SK-N-SH (cell line): ENCODE measurements at regions not wholly inside any gene's neighbourhood (a gene's known extent, or its start where the extent isn't known, plus 50 kb on each side); places are given as distances from the start of the nearest gene placed in this dataset.
"Not testable (repeated sequence)": the region's sequence is repeated elsewhere in the genome, so short reads cannot be mapped to it uniquely, and the experiment has no call there.

Experiments
- CTCF ChIA-PET: fragments of 300-600, 350-600 bp; formaldehyde crosslinking; extraction: SDS; loops from one replicate; lab custom pipeline; 2021; lab: Yijun Ruan, JAX
- POLR2A ChIA-PET: fragments of 350-600 bp; sonication (Branson Sonifier 250); formaldehyde crosslinking; extraction: SDS; loops from one replicate; lab custom pipeline; 2020; ENCODE audit warnings: antibody characterized with exemption, inconsistent platforms; lab: Yijun Ruan, JAX
- DNase-seq: peaks from one replicate; pipeline ENCODE4 v3.0.0; 2012
- H2AFZ ChIP-seq: fragments of 200-600 bp; sonication (generic); 2 replicates; pipeline ENCODE4 v1.8.1; 2016; ENCODE audit warnings: antibody characterized with exemption, mild to moderate bottlenecking, low read depth
- H3F3A ChIP-seq: fragments of 200-600 bp; sonication (generic); replicated peaks from 2 replicates; pipeline ENCODE3; 2016; ENCODE audit warnings: antibody characterized with exemption, mild to moderate bottlenecking; ENCODE audit not compliant: insufficient read depth
- H3K27ac ChIP-seq, 2 experiments: fragments of 200-500 bp in 1 of 2; fragments of 200-600 bp in 1 of 2; sonication (Bioruptor generic) in 1 of 2; sonication (generic), shearing (Covaris generic) in 1 of 2; 2 replicates each; pipeline versions ENCODE4 v1.5.1 to v1.6.1; 2014 to 2016; ENCODE audit warnings: low read depth in 2 of 2, inconsistent platforms in 1 of 2, low read length in 1 of 2, mild to moderate bottlenecking in 1 of 2, mixed read lengths in 1 of 2
- H3K27me3 ChIP-seq: fragments of 200-600 bp; sonication (generic), shearing (Covaris generic); 2 replicates; pipeline ENCODE4 v1.6.1; 2016; ENCODE audit warnings: mixed run types; ENCODE audit not compliant: insufficient read depth
- H3K36me3 ChIP-seq, 2 experiments: fragments of 200-500 bp in 1 of 2; fragments of 200-600 bp in 1 of 2; sonication (Bioruptor generic) in 1 of 2; sonication (generic) in 1 of 2; replicated peaks in 1 of 2; 2 replicates each; pipeline versions ENCODE3 to v1.5.1; 2014 to 2016; ENCODE audit warnings: low read length in 1 of 2, mild to moderate bottlenecking in 1 of 2; ENCODE audit not compliant: insufficient read depth in 2 of 2, control insufficient read depth in 1 of 2
- H3K4me1 ChIP-seq, 2 experiments: fragments of 200-500 bp in 1 of 2; fragments of 200-600 bp in 1 of 2; sonication (Bioruptor generic) in 1 of 2; sonication (generic), shearing (Covaris generic) in 1 of 2; 2 replicates each; pipeline versions ENCODE4 v1.5.1 to v1.6.1; 2014 to 2016; ENCODE audit warnings: low read depth in 1 of 2, low read length in 1 of 2, mixed run types in 1 of 2; ENCODE audit not compliant: insufficient read depth in 2 of 2, control insufficient read depth in 1 of 2
- H3K4me2 ChIP-seq: fragments of 200-600 bp; sonication (generic), shearing (Covaris generic); 2 replicates; pipeline ENCODE4 v1.6.1; 2017; ENCODE audit warnings: mixed run types
- H3K4me3 ChIP-seq, 2 experiments: fragments of 200-500 bp in 1 of 2; fragments of 200-600 bp in 1 of 2; sonication (Bioruptor generic) in 1 of 2; sonication (generic), shearing (Covaris generic) in 1 of 2; 2 replicates each; pipeline versions ENCODE4 v1.5.1 to v1.8.1; 2014 to 2016; ENCODE audit warnings: low read depth in 2 of 2, inconsistent platforms in 1 of 2, low read length in 1 of 2, mild to moderate bottlenecking in 1 of 2, mixed read lengths in 1 of 2, moderate library complexity in 1 of 2
- H3K79me2 ChIP-seq: fragments of 200-600 bp; sonication (generic); 2 replicates; pipeline ENCODE4 v1.8.1; 2017; ENCODE audit warnings: mild to moderate bottlenecking; ENCODE audit not compliant: insufficient read depth
- H3K9ac ChIP-seq: fragments of 200-600 bp; sonication (generic); 2 replicates; pipeline ENCODE4 v1.6.1; 2017; ENCODE audit warnings: mixed run types
- H3K9me2 ChIP-seq: fragments of 200-600 bp; sonication (generic); 2 replicates; pipeline ENCODE4 v1.6.1; 2017; ENCODE audit warnings: mixed run types
- H3K9me3 ChIP-seq: fragments of 200-600 bp; sonication (generic); 2 replicates; pipeline ENCODE4 v1.6.1; 2017; ENCODE audit warnings: mixed run types, mild to moderate bottlenecking, moderate library complexity
- H4K20me1 ChIP-seq: fragments of 200-600 bp; sonication (generic); 2 replicates; pipeline ENCODE4 v1.6.1; 2017; ENCODE audit warnings: mild to moderate bottlenecking, mixed run types; ENCODE audit not compliant: insufficient read depth
- CHD2 ChIP-seq: fragments of 150-350 bp; IDR thresholded peaks from 2 replicates; pipeline ENCODE4 v1.6.1; 2018; ENCODE audit warnings: low read length; ENCODE audit not compliant: partially characterized antibody
- EP300 ChIP-seq, 2 experiments: IDR thresholded peaks; 2 replicates each; pipeline versions ENCODE4 v1.4.0 to v1.6.1; 2012; ENCODE audit warnings: borderline replicate concordance in 1 of 2, low read depth in 1 of 2, low read length in 1 of 2
- FOXM1 ChIP-seq: IDR thresholded peaks from 2 replicates; pipeline ENCODE4 v1.4.0; 2012; ENCODE audit warnings: low read depth, mild to moderate bottlenecking
- GATA2 ChIP-seq: sonication (generic); formaldehyde crosslinking; IDR thresholded peaks from 2 replicates; pipeline ENCODE4 v1.5.0; 2020; ENCODE audit warnings: mild to moderate bottlenecking, missing genetic modification reagents
- POLR2AphosphoS5 ChIP-seq: IDR thresholded peaks from 2 replicates; pipeline ENCODE4 v1.6.1; 2012; ENCODE audit warnings: low read depth, low read length
- RAD21 ChIP-seq: IDR thresholded peaks from 2 replicates; pipeline ENCODE4 v1.6.1; 2012; ENCODE audit warnings: mild to moderate bottlenecking, low read length
- SIN3A ChIP-seq: IDR thresholded peaks from 2 replicates; pipeline ENCODE4 v1.6.1; 2012; ENCODE audit warnings: low read depth, mild to moderate bottlenecking, low read length, moderate library complexity, borderline replicate concordance
- TCF12 ChIP-seq: IDR thresholded peaks from 2 replicates; pipeline ENCODE4 v1.4.0; 2012
- YY1 ChIP-seq: IDR thresholded peaks from 2 replicates; pipeline ENCODE4 v1.4.0; 2012; ENCODE audit warnings: low read depth, mild to moderate bottlenecking
- WGBS: methylation state at CpG from one replicate; pipeline ENCODE4 v1.1.6; 2017; ENCODE audit warnings: low lambda C conversion rate; 5-methylcytosine and 5-hydroxymethylcytosine counted together
- TF ChIP-seq, protein P1 (sequence below): fragments of 150-350 bp; IDR thresholded peaks from 2 replicates; pipeline ENCODE4 v1.6.1; 2017; ENCODE audit warnings: antibody characterized with exemption, low read length, low read depth, borderline replicate concordance
- TF ChIP-seq, protein P2 (sequence below): IDR thresholded peaks from 2 replicates; pipeline ENCODE4 v1.4.0; 2012; ENCODE audit warnings: low read depth, borderline replicate concordance

DNA sequence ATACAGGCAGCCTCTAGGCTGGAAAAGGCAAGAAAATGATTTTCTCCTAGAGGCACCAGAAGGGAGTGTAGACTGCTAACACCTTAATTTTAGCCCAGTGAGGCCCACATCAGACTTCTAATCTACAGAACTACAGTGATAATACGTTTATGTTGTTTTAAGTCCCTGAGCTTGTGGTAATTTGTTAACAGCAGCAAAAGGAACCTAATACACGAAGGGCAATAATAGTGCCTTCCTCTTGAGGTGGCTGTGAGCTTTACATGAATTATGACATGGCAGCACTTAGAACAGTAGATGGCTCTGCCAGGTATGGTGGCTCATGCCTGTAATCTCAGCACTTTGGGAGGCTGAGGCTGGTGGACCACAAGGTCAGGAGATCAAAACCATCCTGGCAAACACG, 118.8 kb downstream of the ZNF664 start:
- Histone ChIP-seq H3K9ac (no peak overlapping the region), H3K9me3 (no peaks in the 10 kb centered on the region), H2AFZ (no peak overlapping the region), H3K27ac (no peak overlapping the region), H4K20me1 (no peaks in the 10 kb centered on the region), H3F3A (no peaks in the 10 kb centered on the region), H3K36me3 (no peaks in the 10 kb centered on the region), H3K27me3 (no peaks in the 10 kb centered on the region), H3K4me3 (no peak overlapping the region), H3K4me1 (peaks cover 0 to 16% of the 10 kb centered on the region in 2 experiments; a peak in 1 of 4 replicates), H3K79me2 (no peaks in the 10 kb centered on the region), H3K4me2 (no peak overlapping the region), H3K9me2 (no peaks in the 10 kb centered on the region)
- POLR2A ChIA-PET = no interaction called here
- CTCF ChIA-PET = no interaction called here
- WGBS = 42% methylated on average over 3 of the region's 3 CpGs
- no peak for DNase-seq
- TF ChIP-seq CHD2 = no peak

DNA sequence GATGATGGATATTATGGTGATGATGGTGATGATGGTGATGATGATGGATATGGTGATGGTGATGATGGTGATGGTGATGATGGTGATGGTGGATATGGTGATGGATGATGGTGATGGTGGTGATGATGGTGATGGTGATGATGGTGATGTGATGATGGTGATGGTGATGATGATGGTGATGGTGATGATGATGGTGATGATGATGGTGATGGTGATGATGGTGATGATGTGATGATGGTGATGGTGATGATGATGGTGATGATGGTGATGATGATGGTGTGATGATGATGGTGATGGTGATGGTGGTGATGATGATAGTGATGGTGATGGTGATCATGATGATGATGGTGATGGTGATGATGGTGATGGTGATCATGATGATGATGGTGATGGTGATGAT, 119.5 kb downstream of the ZNF664 start:
- H3K27me3 ChIP-seq, CTCF ChIA-PET, H3K79me2 ChIP-seq, H3K9me3 ChIP-seq, H3K4me3 ChIP-seq, H3K9ac ChIP-seq, H3K4me2 ChIP-seq, H3F3A ChIP-seq, H3K9me2 ChIP-seq, POLR2A ChIA-PET, H3K36me3 ChIP-seq, H2AFZ ChIP-seq, DNase-seq, H4K20me1 ChIP-seq, H3K27ac ChIP-seq: not testable (repeated sequence)
- H3K4me1 ChIP-seq = peaks cover 0 to 11% of the 10 kb centered on the region in 2 experiments; a peak in 1 of 4 replicates

DNA sequence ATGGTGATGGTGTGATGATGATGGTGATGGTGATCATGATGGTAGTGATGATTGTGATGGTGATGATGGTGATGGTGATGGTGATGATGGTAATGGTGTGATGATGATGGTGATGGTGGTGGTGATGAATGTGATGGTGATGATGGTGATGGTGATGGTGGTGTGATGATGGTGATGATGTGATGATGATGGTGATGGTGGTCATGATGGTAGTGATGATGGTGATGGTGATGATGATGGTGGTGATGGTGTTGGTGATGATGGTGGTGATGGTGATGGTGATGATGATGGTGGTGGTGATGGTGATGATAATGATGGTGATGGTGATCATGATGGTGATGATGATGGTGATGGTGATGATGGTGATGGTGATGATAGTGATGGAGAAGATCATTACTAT, 120.3 kb downstream of the ZNF664 start:
- H3K4me3 ChIP-seq = no peak overlapping the region
- no peaks in the 10 kb centered on the region for H3K36me3 ChIP-seq
- no peak for TF ChIP-seq YY1
- TF ChIP-seq RAD21 = no peak
- TF ChIP-seq GATA2 = no peak
- no peak for TF ChIP-seq EP300 (IDR thresholded peaks at IDR 0.05; ENCODE audit: borderline replicate concordance in 1 of 2, low read depth in 1 of 2, low read length in 1 of 2)
- no peak for TF ChIP-seq POLR2AphosphoS5
- TF ChIP-seq SIN3A = no peak
- TF ChIP-seq, protein P1, sequence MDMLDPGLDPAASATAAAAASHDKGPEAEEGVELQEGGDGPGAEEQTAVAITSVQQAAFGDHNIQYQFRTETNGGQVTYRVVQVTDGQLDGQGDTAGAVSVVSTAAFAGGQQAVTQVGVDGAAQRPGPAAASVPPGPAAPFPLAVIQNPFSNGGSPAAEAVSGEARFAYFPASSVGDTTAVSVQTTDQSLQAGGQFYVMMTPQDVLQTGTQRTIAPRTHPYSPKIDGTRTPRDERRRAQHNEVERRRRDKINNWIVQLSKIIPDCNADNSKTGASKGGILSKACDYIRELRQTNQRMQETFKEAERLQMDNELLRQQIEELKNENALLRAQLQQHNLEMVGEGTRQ = no peak
- TF ChIP-seq FOXM1 = no peak
- TF ChIP-seq TCF12 = no peak
- TF ChIP-seq, protein P2, sequence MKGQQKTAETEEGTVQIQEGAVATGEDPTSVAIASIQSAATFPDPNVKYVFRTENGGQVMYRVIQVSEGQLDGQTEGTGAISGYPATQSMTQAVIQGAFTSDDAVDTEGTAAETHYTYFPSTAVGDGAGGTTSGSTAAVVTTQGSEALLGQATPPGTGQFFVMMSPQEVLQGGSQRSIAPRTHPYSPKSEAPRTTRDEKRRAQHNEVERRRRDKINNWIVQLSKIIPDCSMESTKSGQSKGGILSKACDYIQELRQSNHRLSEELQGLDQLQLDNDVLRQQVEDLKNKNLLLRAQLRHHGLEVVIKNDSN = no peak
- H3K4me2 ChIP-seq = no peak overlapping the region
- CTCF ChIA-PET = no interaction called here
- no peak overlapping the region for H2AFZ ChIP-seq
- no peaks in the 10 kb centered on the region for H3K9me3 ChIP-seq
- no peaks in the 10 kb centered on the region for H3K27me3 ChIP-seq
- H3K9me2 ChIP-seq = no peaks in the 10 kb centered on the region
- no peak overlapping the region for H3K27ac ChIP-seq
- H3K9ac ChIP-seq = no peak overlapping the region
- POLR2A ChIA-PET = no interaction called here
- H4K20me1 ChIP-seq = no peaks in the 10 kb centered on the region
- peaks cover 0 to 3% of the 10 kb centered on the region in 2 experiments; a peak in 1 of 4 replicates for H3K4me1 ChIP-seq
- no peak for DNase-seq
- H3F3A ChIP-seq = no peaks in the 10 kb centered on the region
- H3K79me2 ChIP-seq = no peaks in the 10 kb centered on the region
